ENCODE measurements at regions not wholly inside any gene's neighbourhood (a gene's known extent, or its start where the extent isn't known, plus 50 kb on each side); places are given as distances from the start of the nearest gene placed in this dataset.

GRCh38 chr12:59938190-59938962, 342.5 kb downstream of the SLC16A7 start:
- peak in 1 of 2 experiments; percentile 30 for DNase-seq (ENCODE audit: low read depth in 1 of 2, low spot score in 1 of 2)
- no peak for TF ChIP-seq JUND (IDR thresholded peaks at IDR 0.05; ENCODE audit: low read depth)
- in situ Hi-C loops (cut with HindIII; ENCODE audit: low pct_unique_long_range_greater_than_20kb, low sequenced_read_pairs): no loop called here

- in situ Hi-C loops (cut with HindIII; ENCODE audit: low pct_unique_long_range_greater_than_20kb, low sequenced_read_pairs): no loop called here
- peak in 1 of 2 experiments; percentile 18 for DNase-seq (ENCODE audit: low read depth in 1 of 2, low spot score in 1 of 2)
- TF ChIP-seq JUND (IDR thresholded peaks at IDR 0.05; ENCODE audit: low read depth): no peak
Measured at GRCh38 chr12:59940631-59941342, 345.0 kb downstream of the SLC16A7 start.

DNA sequence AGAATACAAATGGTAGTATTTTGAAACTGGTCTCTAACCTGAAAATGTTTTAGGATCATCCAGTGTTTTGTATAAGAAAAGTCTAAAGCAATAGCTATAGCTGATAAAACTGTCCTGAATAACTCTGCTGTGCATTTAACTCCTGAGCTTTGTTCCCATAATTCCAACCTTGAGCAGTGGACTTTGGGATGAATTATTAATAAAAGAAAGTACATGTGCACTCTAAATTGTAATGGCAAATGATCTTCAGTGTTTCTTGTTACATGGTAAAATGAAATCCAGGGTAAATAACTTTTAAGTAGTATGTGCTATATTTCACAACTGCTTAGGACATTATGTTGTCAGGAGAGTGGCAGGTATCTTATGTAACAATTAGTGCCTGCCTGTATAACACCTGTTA, 345.6 kb downstream of the SLC16A7 start:
- in situ Hi-C loops (cut with HindIII; ENCODE audit: low pct_unique_long_range_greater_than_20kb, low sequenced_read_pairs): no loop called here
- no peak for DNase-seq (ENCODE audit: low read depth in 1 of 2, low spot score in 1 of 2)
- no peak for TF ChIP-seq JUND (IDR thresholded peaks at IDR 0.05; ENCODE audit: low read depth)

DNA sequence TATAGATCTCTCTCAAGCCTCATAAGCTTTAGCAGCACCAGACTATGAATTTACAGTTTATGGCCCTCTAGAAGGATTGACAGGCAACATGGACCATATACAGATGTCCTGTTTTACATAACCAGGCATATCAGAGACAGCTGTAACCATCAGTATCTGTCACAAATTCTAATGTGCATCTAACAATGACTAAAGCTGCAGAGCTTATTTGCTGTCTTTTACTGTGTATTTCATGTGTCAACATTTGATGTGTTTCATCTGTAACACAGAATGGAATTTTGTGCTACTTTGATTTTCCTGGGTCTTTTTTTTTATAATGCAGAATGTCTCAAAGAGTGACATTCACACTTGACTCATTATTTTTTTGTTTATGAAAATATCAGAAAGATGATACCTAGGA, 348.3 kb downstream of the SLC16A7 start:
- in situ Hi-C loops (cut with HindIII; ENCODE audit: low pct_unique_long_range_greater_than_20kb, low sequenced_read_pairs): no loop called here
- DNase-seq (ENCODE audit: low read depth in 1 of 2, low spot score in 1 of 2): no peak
- TF ChIP-seq JUND (IDR thresholded peaks at IDR 0.05; ENCODE audit: low read depth): no peak

DNA sequence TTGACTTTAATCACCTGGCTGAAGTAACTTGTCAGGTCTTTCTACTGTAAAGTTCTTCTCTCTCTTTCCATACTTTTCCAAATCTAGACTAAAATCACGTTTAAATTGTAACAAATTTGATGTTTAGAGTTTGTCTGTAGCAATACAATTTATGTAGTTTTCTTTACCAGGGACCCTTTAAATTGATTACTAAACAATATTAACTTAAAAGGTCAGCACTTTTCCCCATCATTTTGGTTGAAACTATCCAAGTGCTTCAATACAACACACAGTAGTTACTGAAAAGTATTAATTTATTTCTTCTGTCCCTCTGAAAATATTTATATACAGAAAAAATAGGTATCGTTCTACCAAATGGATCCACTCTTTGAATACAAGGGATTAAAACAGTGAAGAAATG, 350.8 kb downstream of the SLC16A7 start:
- DNase-seq (ENCODE audit: low read depth in 1 of 2, low spot score in 1 of 2): no peak
- no peak for TF ChIP-seq JUND (IDR thresholded peaks at IDR 0.05; ENCODE audit: low read depth)
- in situ Hi-C loops (cut with HindIII; ENCODE audit: low pct_unique_long_range_greater_than_20kb, low sequenced_read_pairs): no loop called here

DNA sequence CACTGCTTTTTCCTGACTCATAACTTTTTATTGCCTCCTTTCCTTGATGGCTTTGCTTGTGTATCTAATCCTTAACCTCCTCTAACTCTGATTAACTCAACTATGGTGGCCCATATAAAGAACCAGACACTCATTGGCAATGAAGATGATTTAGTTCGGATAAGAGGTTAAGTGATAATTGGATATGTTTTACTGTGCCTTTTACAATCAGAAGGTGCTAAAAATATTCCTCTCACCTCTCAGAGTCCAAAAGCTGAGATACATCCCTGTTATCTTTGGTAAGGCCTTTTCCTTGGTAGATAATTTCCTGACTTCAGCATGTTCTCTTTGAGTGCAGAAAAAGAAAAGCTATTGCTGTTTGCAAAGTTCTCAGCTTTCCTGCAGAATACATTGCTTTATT, 367.7 kb downstream of the SLC16A7 start:
- in situ Hi-C loops (cut with HindIII; ENCODE audit: low pct_unique_long_range_greater_than_20kb, low sequenced_read_pairs): no loop called here
- TF ChIP-seq JUND (IDR thresholded peaks at IDR 0.05; ENCODE audit: low read depth): no peak
- DNase-seq (ENCODE audit: low read depth in 1 of 2, low spot score in 1 of 2): no peak

DNA sequence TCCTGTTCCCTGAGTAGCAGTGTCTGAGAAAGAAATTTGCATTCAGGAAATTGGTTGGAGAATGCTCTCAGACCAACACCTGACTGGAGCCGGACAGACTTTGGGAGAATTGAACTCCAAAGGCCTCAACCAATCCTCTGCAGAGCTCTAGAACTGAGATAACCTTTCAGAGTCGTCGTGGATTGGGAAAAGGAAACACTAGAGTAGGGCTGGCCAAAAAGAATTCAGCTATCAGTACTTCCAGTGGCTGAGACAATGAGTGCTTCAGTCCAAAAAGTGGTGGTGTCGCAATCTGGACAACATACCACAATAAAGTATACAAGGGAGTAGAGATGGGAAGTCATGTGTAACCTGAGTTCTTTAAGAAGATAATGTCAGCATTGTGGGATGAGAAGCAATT, 377.1 kb downstream of the SLC16A7 start:
- no peak for TF ChIP-seq JUND (IDR thresholded peaks at IDR 0.05; ENCODE audit: low read depth)
- no peak for DNase-seq (ENCODE audit: low read depth in 1 of 2, low spot score in 1 of 2)
- in situ Hi-C loops (cut with HindIII; ENCODE audit: low pct_unique_long_range_greater_than_20kb, low sequenced_read_pairs): no loop called here

GRCh38 chr12:59973515-59973914, 377.7 kb downstream of the SLC16A7 start:
- no peak for TF ChIP-seq JUND (IDR thresholded peaks at IDR 0.05; ENCODE audit: low read depth)
- DNase-seq (ENCODE audit: low read depth in 1 of 2, low spot score in 1 of 2): no peak
- in situ Hi-C loops (cut with HindIII; ENCODE audit: low pct_unique_long_range_greater_than_20kb, low sequenced_read_pairs): no loop called here

DNA sequence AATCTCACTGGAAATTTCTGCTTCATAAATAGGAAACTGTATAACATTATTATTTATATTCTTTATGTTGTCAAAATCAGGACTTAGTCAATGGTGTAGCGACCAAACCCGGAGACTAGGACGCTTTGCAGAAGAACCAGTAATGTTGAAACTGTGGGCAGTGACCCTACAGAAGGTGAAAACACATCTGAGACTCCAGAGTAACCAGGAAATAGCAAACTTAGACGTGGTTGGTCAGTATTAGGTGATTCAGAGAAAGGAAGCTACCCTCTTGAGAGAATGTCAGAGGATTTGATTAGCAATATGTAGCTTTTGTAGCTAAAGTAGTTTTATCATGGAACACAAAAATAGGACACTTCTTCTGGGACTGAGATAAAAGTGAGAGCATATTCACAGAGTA, 381.9 kb downstream of the SLC16A7 start:
- DNase-seq (ENCODE audit: low read depth in 1 of 2, low spot score in 1 of 2): no peak
- TF ChIP-seq JUND (IDR thresholded peaks at IDR 0.05; ENCODE audit: low read depth): no peak
- in situ Hi-C loops (cut with HindIII; ENCODE audit: low pct_unique_long_range_greater_than_20kb, low sequenced_read_pairs): no loop called here

- DNase-seq (ENCODE audit: low read depth in 1 of 2, low spot score in 1 of 2): no peak
- TF ChIP-seq JUND (IDR thresholded peaks at IDR 0.05; ENCODE audit: low read depth): no peak
- in situ Hi-C loops (cut with HindIII; ENCODE audit: low pct_unique_long_range_greater_than_20kb, low sequenced_read_pairs): no loop called here
Measured at GRCh38 chr12:59980476-59980875, 384.6 kb downstream of the SLC16A7 start.

GRCh38 chr12:59999291-59999690, 403.5 kb downstream of the SLC16A7 start:
- no peak for DNase-seq (ENCODE audit: low read depth in 1 of 2, low spot score in 1 of 2)
- TF ChIP-seq JUND (IDR thresholded peaks at IDR 0.05; ENCODE audit: low read depth): no peak

GRCh38 chr12:60010486-60010885, 414.7 kb downstream of the SLC16A7 start:
- in situ Hi-C loops (cut with HindIII; ENCODE audit: low pct_unique_long_range_greater_than_20kb, low sequenced_read_pairs): no loop called here
- TF ChIP-seq JUND (IDR thresholded peaks at IDR 0.05; ENCODE audit: low read depth): no peak
- DNase-seq (ENCODE audit: low read depth in 1 of 2, low spot score in 1 of 2): no peak

More at GRCh38 chr12:59999291-59999690, 403.5 kb downstream of the SLC16A7 start:
- in situ Hi-C loops (cut with HindIII; ENCODE audit: low pct_unique_long_range_greater_than_20kb, low sequenced_read_pairs): no loop called here

- no peak for DNase-seq (ENCODE audit: low read depth in 1 of 2, low spot score in 1 of 2)
- in situ Hi-C loops (cut with HindIII; ENCODE audit: low pct_unique_long_range_greater_than_20kb, low sequenced_read_pairs): no loop called here
- TF ChIP-seq JUND (IDR thresholded peaks at IDR 0.05; ENCODE audit: low read depth): no peak
Measured at GRCh38 chr12:60012659-60013058, 416.8 kb downstream of the SLC16A7 start.
